ENCODE measurements at regions not wholly inside any gene's neighbourhood (a gene's known extent, or its start where the extent isn't known, plus 50 kb on each side); places are given as distances from the start of the nearest gene placed in this dataset.

GRCh38 chr12:67540920-67541624 is 107.5 kb upstream of the DYRK2 start:
- no peak for DNase-seq

GRCh38 chr12:67541625-67541991 is 106.9 kb upstream of the DYRK2 start:
- no peak for DNase-seq

- DNase-seq, result no peak
Measured at GRCh38 chr12:67543021-67543770, 105.3 kb upstream of the DYRK2 start.

GRCh38 chr12:67545298-67545697 is 103.2 kb upstream of the DYRK2 start:
- DNase-seq, result no peak

- DNase-seq, result no peak
Measured at GRCh38 chr12:67546746-67547145, 101.8 kb upstream of the DYRK2 start.

GRCh38 chr12:67555075-67555717 is 93.3 kb upstream of the DYRK2 start:
- peak; percentile 36 for DNase-seq

- no peak for DNase-seq
Measured at GRCh38 chr12:67558775-67559174, 89.8 kb upstream of the DYRK2 start.

GRCh38 chr12:67559751-67560150 is 88.8 kb upstream of the DYRK2 start:
- no peak for DNase-seq

GRCh38 chr12:67562513-67563287 is 85.8 kb upstream of the DYRK2 start:
- DNase-seq, result no peak

GRCh38 chr12:67568055-67568454 is 80.5 kb upstream of the DYRK2 start:
- DNase-seq, result no peak

GRCh38 chr12:67572492-67572891 is 76.1 kb upstream of the DYRK2 start:
- no peak for DNase-seq

- DNase-seq, result no peak
Measured at GRCh38 chr12:67573566-67573965, 75.0 kb upstream of the DYRK2 start.

GRCh38 chr12:67578976-67579661 is 69.4 kb upstream of the DYRK2 start:
- DNase-seq, result no peak

- DNase-seq, result no peak
Measured at GRCh38 chr12:67579662-67580003, 68.9 kb upstream of the DYRK2 start.

- no peak for DNase-seq
Measured at GRCh38 chr12:67582238-67582834, 66.2 kb upstream of the DYRK2 start.

- no peak for DNase-seq
Measured at GRCh38 chr12:67582844-67583243, 65.7 kb upstream of the DYRK2 start.

GRCh38 chr12:67586951-67587350 is 61.6 kb upstream of the DYRK2 start:
- no peak for DNase-seq

- no peak for DNase-seq
Measured at GRCh38 chr12:67589078-67589477, 59.5 kb upstream of the DYRK2 start.

- DNase-seq, result peak; percentile 24
Measured at GRCh38 chr12:67590149-67590790, 58.3 kb upstream of the DYRK2 start.

- DNase-seq, result peak; percentile 5
Measured at GRCh38 chr12:67592228-67593011, 56.1 kb upstream of the DYRK2 start.

GRCh38 chr12:67593041-67593440 is 55.5 kb upstream of the DYRK2 start:
- DNase-seq, result no peak
